Medulla oblongata (tissue), 1 donor: ENCODE measurements at regions not wholly inside any gene's neighbourhood (a gene's known extent, or its start where the extent isn't known, plus 50 kb on each side); places are given as distances from the start of the nearest gene placed in this dataset.
"Not testable (repeated sequence)": the region's sequence is repeated elsewhere in the genome, so short reads cannot be mapped to it uniquely, and the experiment has no call there.

ENCODE experiments used
- DNase-seq: peaks from one replicate; pipeline ENCODE4 v3.0.0-alpha.2; 2015; ENCODE audit errors: extremely low spot score

- DNase-seq: no peak
These were observed 535.3 kb upstream of the SYT4 start for GRCh38 chr18:43812627-43813026.

GRCh38 chr18:43819397-43819796 is 542.1 kb upstream of the SYT4 start:
- DNase-seq: no peak

- DNase-seq: no peak
These were observed 542.6 kb upstream of the SYT4 start for GRCh38 chr18:43819873-43820272.

- DNase-seq: no peak
These were observed 548.5 kb upstream of the SYT4 start for GRCh38 chr18:43825768-43826167.

- DNase-seq: no peak
These were observed 548.9 kb upstream of the SYT4 start for GRCh38 chr18:43826215-43826614.

- no peak for DNase-seq
These were observed 550.0 kb upstream of the SYT4 start for GRCh38 chr18:43827311-43827710.

- DNase-seq: no peak
These were observed 553.0 kb upstream of the SYT4 start for GRCh38 chr18:43830303-43830702.

- DNase-seq: no peak
These were observed 553.7 kb upstream of the SYT4 start for GRCh38 chr18:43830947-43831346.

GRCh38 chr18:43846299-43846698 is 569.0 kb upstream of the SYT4 start:
- DNase-seq: no peak

- DNase-seq: no peak
These were observed 570.1 kb upstream of the SYT4 start for GRCh38 chr18:43847164-43848091.

- DNase-seq: not testable (repeated sequence)
These were observed 572.5 kb upstream of the SYT4 start for GRCh38 chr18:43849831-43850230.

- no peak for DNase-seq
These were observed 578.1 kb upstream of the SYT4 start for GRCh38 chr18:43855376-43855775.

GRCh38 chr18:43863180-43863579 is 585.9 kb upstream of the SYT4 start:
- DNase-seq: peak; percentile 13

- no peak for DNase-seq
These were observed 589.4 kb upstream of the SYT4 start for GRCh38 chr18:43866696-43867095.

GRCh38 chr18:43868497-43868995 is 591.3 kb upstream of the SYT4 start:
- no peak for DNase-seq

- DNase-seq: no peak
These were observed 592.2 kb upstream of the SYT4 start for GRCh38 chr18:43869451-43870008.

- no peak for DNase-seq
These were observed 593.3 kb upstream of the SYT4 start for GRCh38 chr18:43870626-43871025.

GRCh38 chr18:43875511-43875910 is 598.2 kb upstream of the SYT4 start:
- no peak for DNase-seq

GRCh38 chr18:43876286-43876685 is 599.0 kb upstream of the SYT4 start:
- DNase-seq: no peak

GRCh38 chr18:43876748-43877147 is 599.5 kb upstream of the SYT4 start:
- DNase-seq: no peak

GRCh38 chr18:43877616-43878321 is 600.5 kb upstream of the SYT4 start:
- no peak for DNase-seq

- no peak for DNase-seq
These were observed 602.1 kb upstream of the SYT4 start for GRCh38 chr18:43879415-43879814.
